GM18907 (cell line): ENCODE measurements at regions not wholly inside any gene's neighbourhood (a gene's known extent, or its start where the extent isn't known, plus 50 kb on each side); places are given as distances from the start of the nearest gene placed in this dataset.

Source experiments
- ATAC-seq: cut with Tn5 transposase; IDR thresholded peaks from one replicate; pipeline ENCODE4 v1.9.1; 2021; ENCODE audit warnings: mild to moderate bottlenecking, moderate library complexity; ENCODE audit not compliant: unreplicated experiment

- ATAC-seq = peak; percentile 61
Measured at GRCh38 chr9:79880626-79881025, 308.9 kb downstream of the TLE4 start.

- ATAC-seq = peak; percentile 65
Measured at GRCh38 chr9:79877943-79878602, 306.3 kb downstream of the TLE4 start.

- peak; percentile 59 for ATAC-seq
Measured at GRCh38 chr9:79868567-79869189, 296.9 kb downstream of the TLE4 start.

GRCh38 chr9:79862921-79863890 lies 291.4 kb downstream of the TLE4 start:
- no peak for ATAC-seq

- peak; percentile 73 for ATAC-seq
Measured at GRCh38 chr9:79858508-79858907, 286.7 kb downstream of the TLE4 start.

GRCh38 chr9:79857188-79857587 lies 285.4 kb downstream of the TLE4 start:
- no peak for ATAC-seq

- no peak for ATAC-seq
Measured at GRCh38 chr9:79847074-79847473, 275.3 kb downstream of the TLE4 start.

- no peak for ATAC-seq
Measured at GRCh38 chr9:79829566-79830302, 258.0 kb downstream of the TLE4 start.

GRCh38 chr9:79824265-79824664 lies 252.5 kb downstream of the TLE4 start:
- peak; percentile 98 for ATAC-seq

GRCh38 chr9:79817438-79818004 lies 245.8 kb downstream of the TLE4 start:
- peak; percentile 94 for ATAC-seq

- ATAC-seq = no peak
Measured at GRCh38 chr9:79813258-79813638, 241.5 kb downstream of the TLE4 start.

- ATAC-seq = peak; percentile 86
Measured at GRCh38 chr9:79812507-79813257, 240.9 kb downstream of the TLE4 start.

- peak; percentile 24 for ATAC-seq
Measured at GRCh38 chr9:79812099-79812498, 240.3 kb downstream of the TLE4 start.

GRCh38 chr9:79809931-79810330 lies 238.2 kb downstream of the TLE4 start:
- ATAC-seq = no peak

- ATAC-seq = no peak
Measured at GRCh38 chr9:79809316-79809876, 237.6 kb downstream of the TLE4 start.

- no peak for ATAC-seq
Measured at GRCh38 chr9:79807971-79808370, 236.2 kb downstream of the TLE4 start.

GRCh38 chr9:79806086-79806485 lies 234.3 kb downstream of the TLE4 start:
- no peak for ATAC-seq

- ATAC-seq = no peak
Measured at GRCh38 chr9:79801459-79801858, 229.7 kb downstream of the TLE4 start.

GRCh38 chr9:79800578-79800977 lies 228.8 kb downstream of the TLE4 start:
- ATAC-seq = no peak
